GM06990 (cell line): ENCODE measurements at regions not wholly inside any gene's neighbourhood (a gene's known extent, or its start where the extent isn't known, plus 50 kb on each side); places are given as distances from the start of the nearest gene placed in this dataset.

Experiments used
- DNase-seq: peaks from one replicate; pipeline ENCODE4 v3.0.0-alpha.2; 2011; ENCODE audit not compliant: insufficient read length; ENCODE audit errors: extremely low read depth
- H3K27me3 ChIP-seq: replicated peaks from 2 replicates; pipeline ENCODE4 v1.6.0; 2011; ENCODE audit warnings: low read length; ENCODE audit not compliant: control insufficient read depth, insufficient read depth
- H3K36me3 ChIP-seq: 2 replicates; pipeline ENCODE4 v1.5.1; 2011; ENCODE audit warnings: low read length; ENCODE audit not compliant: control insufficient read depth, insufficient read depth
- H3K4me3 ChIP-seq: replicated peaks from 2 replicates; pipeline ENCODE4 v1.5.1; 2011; ENCODE audit warnings: low read depth, mild to moderate bottlenecking, control low read depth, low read length
- TF ChIP-seq, protein P1 (sequence below): IDR thresholded peaks from 2 replicates; pipeline ENCODE4 v1.5.1; 2011; ENCODE audit warnings: low read length, control low read depth, mild to moderate bottlenecking, inconsistent platforms; ENCODE audit not compliant: insufficient read depth, poor library complexity, severe bottlenecking

DNA sequence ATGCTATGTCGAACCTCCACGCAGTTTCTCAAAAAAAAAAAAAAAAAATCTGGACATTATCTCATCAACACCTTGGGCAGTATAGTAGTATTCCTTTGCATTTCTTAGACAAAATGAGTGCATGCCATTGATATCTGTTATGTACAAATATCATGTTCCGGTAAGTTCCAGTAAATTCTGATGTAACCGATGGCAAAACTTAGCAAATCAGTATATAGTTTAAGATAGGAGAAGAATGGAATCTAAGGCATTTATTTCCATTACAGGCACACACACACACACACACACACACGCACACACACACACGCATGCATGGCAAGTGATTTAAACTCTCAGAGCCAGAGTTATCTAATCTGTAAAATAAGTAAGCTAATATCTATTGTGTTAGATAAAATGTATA, 356.5 kb upstream of the TUSC1 start:
- H3K36me3 ChIP-seq, result no peaks in the 10 kb centered on the region
- no peak overlapping the region for H3K4me3 ChIP-seq
- H3K27me3 ChIP-seq, result no peaks in the 10 kb centered on the region
- DNase-seq, result no peak
- TF ChIP-seq, protein P1, sequence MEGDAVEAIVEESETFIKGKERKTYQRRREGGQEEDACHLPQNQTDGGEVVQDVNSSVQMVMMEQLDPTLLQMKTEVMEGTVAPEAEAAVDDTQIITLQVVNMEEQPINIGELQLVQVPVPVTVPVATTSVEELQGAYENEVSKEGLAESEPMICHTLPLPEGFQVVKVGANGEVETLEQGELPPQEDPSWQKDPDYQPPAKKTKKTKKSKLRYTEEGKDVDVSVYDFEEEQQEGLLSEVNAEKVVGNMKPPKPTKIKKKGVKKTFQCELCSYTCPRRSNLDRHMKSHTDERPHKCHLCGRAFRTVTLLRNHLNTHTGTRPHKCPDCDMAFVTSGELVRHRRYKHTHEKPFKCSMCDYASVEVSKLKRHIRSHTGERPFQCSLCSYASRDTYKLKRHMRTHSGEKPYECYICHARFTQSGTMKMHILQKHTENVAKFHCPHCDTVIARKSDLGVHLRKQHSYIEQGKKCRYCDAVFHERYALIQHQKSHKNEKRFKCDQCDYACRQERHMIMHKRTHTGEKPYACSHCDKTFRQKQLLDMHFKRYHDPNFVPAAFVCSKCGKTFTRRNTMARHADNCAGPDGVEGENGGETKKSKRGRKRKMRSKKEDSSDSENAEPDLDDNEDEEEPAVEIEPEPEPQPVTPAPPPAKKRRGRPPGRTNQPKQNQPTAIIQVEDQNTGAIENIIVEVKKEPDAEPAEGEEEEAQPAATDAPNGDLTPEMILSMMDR, result no peak

DNA sequence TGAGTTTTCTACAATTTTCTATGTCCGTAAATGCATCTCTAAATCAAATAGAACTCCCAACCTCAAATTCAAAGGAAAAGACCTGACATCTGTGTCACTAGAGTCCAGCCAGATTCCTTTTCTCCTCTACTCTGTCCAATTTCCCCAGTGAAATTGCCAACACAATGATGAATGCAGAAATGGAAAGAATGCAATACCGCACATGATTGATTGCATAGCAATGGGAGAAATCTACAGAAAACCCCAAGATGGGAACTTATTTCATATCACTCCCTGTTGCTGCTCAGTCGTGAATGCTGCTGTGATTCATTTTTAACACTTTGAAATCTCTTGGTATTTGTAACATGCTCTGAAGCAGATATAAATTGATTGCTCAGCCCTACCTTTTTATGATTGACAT, 355.1 kb upstream of the TUSC1 start:
- Histone ChIP-seq H3K4me3 (no peak overlapping the region), H3K36me3 (no peaks in the 10 kb centered on the region), H3K27me3 (no peaks in the 10 kb centered on the region)
- TF ChIP-seq, protein P1, result no peak
- no peak for DNase-seq

DNA sequence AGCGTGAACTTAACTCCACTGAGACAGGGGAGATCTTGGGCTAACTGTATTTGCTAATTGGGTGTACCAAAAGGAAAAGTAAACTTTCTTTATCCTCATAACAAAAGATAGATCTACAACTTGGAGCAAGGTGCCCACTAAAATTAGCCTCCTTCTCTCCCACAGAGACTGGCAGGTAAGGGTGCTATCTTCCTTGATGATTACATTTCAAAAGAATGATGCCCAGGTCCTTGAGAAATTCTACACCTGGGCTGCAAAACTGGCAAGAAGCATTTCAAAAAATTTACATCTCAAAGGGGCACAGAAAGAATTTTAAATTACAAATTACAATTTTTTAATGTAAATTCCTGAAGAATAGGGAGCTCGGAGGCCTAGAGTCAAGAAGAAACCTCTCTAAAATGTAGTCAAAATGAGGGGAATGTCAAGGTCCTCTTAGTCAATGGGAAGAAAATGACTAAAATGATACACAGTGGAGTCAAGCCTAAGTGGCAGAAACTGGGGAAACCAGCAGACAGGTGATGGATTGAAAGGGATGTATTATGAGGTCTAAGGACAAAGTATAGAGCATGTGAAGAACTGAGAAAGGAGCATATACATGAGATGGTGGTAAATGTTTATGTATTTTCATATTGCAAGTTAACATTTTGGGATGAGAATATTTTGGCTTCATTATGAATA, 348.3 kb upstream of the TUSC1 start:
- DNase-seq, result no peak
- no peak overlapping the region for H3K4me3 ChIP-seq
- TF ChIP-seq, protein P1, result no peak

DNA sequence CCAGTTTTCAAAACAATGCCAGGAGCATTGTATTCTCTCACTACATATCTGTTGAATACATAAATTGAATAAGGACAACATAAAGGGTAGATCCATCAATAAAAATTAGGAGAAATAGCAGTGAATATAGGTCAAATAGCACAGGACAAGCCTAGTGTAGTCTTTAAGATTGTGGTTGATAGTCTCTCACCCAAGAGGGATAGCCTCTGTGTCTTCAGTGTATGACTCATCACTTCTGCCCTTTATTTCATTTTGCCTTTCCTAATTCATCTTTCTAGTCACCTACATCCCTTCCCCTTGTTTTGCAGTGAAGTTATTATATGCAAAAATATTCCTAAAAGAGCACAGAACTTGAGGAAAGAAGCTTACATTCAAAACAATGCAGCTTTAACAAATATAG, 335.0 kb upstream of the TUSC1 start:
- H3K36me3 ChIP-seq, result no peaks in the 10 kb centered on the region
- TF ChIP-seq, protein P1, result no peak
- H3K27me3 ChIP-seq, result no peaks in the 10 kb centered on the region
- no peak for DNase-seq
- no peak overlapping the region for H3K4me3 ChIP-seq

More for the DNA sequence above, 348.3 kb upstream of the TUSC1 start:
- Histone ChIP-seq H3K27me3 (no peaks in the 10 kb centered on the region), H3K36me3 (no peaks in the 10 kb centered on the region)

DNA sequence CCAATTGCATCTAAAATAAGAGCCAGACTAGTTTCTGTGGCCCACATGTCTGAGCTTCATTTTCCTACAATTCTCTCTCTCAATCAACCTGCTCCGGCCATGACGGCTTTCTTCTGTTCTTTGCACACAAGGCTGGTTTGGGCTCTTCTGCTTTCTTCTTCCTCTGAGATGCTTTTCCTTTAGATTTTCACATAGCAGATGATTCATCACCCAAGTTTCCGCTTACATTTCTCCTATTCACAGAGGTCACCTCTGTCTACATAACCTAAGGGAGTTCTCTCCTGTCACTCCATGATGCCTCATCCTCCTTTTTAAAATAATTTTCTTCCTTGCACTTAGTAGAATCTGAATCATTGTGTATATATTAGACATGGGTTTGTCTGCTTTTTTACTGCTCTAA, 334.6 kb upstream of the TUSC1 start:
- no peak for DNase-seq
- TF ChIP-seq, protein P1, result no peak
- H3K27me3 ChIP-seq, result no peaks in the 10 kb centered on the region
- H3K4me3 ChIP-seq, result no peak overlapping the region
- no peaks in the 10 kb centered on the region for H3K36me3 ChIP-seq

DNA sequence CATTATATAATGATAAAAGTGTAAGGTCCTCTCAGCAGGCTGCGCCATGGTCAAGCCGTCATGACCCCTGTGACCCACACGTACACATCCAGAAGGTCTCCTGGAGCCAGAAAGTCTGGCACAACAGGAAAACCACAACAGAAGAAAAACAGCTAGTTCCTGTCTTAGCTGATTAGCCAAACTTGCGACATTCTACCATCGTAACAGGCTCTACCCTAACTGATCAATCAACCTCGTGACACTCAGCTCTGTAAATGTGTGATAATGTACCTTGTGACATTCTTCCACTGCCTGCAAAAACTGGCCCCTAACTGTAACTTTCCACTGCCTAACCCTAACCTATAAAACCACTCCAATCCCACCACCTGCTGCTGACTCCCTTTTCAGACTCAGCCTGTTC, 316.4 kb upstream of the TUSC1 start:
- TF ChIP-seq, protein P1, result no peak
- H3K27me3 ChIP-seq, result no peaks in the 10 kb centered on the region
- no peaks in the 10 kb centered on the region for H3K36me3 ChIP-seq
- DNase-seq, result no peak
- no peak overlapping the region for H3K4me3 ChIP-seq
